ENCODE measurements at regions not wholly inside any gene's neighbourhood (a gene's known extent, or its start where the extent isn't known, plus 50 kb on each side); places are given as distances from the start of the nearest gene placed in this dataset.

GRCh38 chrX:41973208-41973607 is 49.9 kb upstream of the CASK start:
- intact Hi-C loops (cut with micrococcal nuclease; ENCODE audit: unreplicated experiment) = no loop called here
- POLR2A ChIA-PET (ENCODE audit: low non-redundant PET) = no interaction called here
- Histone ChIP-seq H3K4me3 (ENCODE audit: low read depth, low read length, poor library complexity, severe bottlenecking) (no peak overlapping the region), H3K27me3 (replicated peaks; ENCODE audit: insufficient read depth, low read depth, low read length, poor library complexity) (no peaks in the 10 kb centered on the region), H3K4me1 (ENCODE audit: insufficient read depth, low read length, poor library complexity, severe bottlenecking) (no peaks in the 10 kb centered on the region), H3K36me3 (ENCODE audit: insufficient read depth, low read length, poor library complexity, severe bottlenecking) (no peaks in the 10 kb centered on the region), H3K27ac (ENCODE audit: low read depth, low read length, poor library complexity, severe bottlenecking) (no peak overlapping the region), H3K9me3 (ENCODE audit: low read depth, low read length, poor library complexity, severe bottlenecking) (no peaks in the 10 kb centered on the region)
- TF ChIP-seq EZH2 (IDR thresholded peaks at IDR 0.05; ENCODE audit: borderline replicate concordance, low read depth, low read length, poor library complexity, severe bottlenecking) = no peak
- TF ChIP-seq CTCF (conservative IDR thresholded peaks at IDR 0.05; ENCODE audit: low read depth, low read length) = no peak
- no peak for DNase-seq (ENCODE audit: low spot score)
- BruUV-seq (replicated peaks) = no TSS peak
- CTCF ChIA-PET = no interaction called here

Measured in A673 (cell line).